WTC11 (cell line): ENCODE measurements at regions not wholly inside any gene's neighbourhood (a gene's known extent, or its start where the extent isn't known, plus 50 kb on each side); places are given as distances from the start of the nearest gene placed in this dataset.

Experiments used
- CBFB ChIP-seq: sonication (generic); formaldehyde crosslinking; IDR thresholded peaks from 2 replicates; pipeline ENCODE4 v1.8.1; 2022; ENCODE audit warnings: mild to moderate bottlenecking, low read depth, missing genetic modification reagents
- CREB1 ChIP-seq: sonication (generic); formaldehyde crosslinking; IDR thresholded peaks from 2 replicates; pipeline ENCODE4 v1.8.0; 2023; ENCODE audit warnings: mild to moderate bottlenecking, missing genetic modification reagents
- ELF4 ChIP-seq: sonication (generic); formaldehyde crosslinking; IDR thresholded peaks from 2 replicates; pipeline ENCODE4 v1.8.1; 2022; ENCODE audit warnings: low read depth, mild to moderate bottlenecking, moderate library complexity, missing genetic modification reagents
- ETV6 ChIP-seq: sonication (generic); formaldehyde crosslinking; IDR thresholded peaks from 2 replicates; pipeline ENCODE4 v1.8.1; 2022; ENCODE audit warnings: mild to moderate bottlenecking, missing genetic modification reagents
- FOXJ3 ChIP-seq: sonication (generic); formaldehyde crosslinking; IDR thresholded peaks from 2 replicates; pipeline ENCODE4 v1.9.0; 2021; ENCODE audit warnings: missing genetic modification reagents, mild to moderate bottlenecking, borderline replicate concordance
- NR2C2 ChIP-seq: sonication (generic); formaldehyde crosslinking; IDR thresholded peaks from 2 replicates; pipeline ENCODE4 v1.8.0; 2022; ENCODE audit warnings: mild to moderate bottlenecking, missing genetic modification reagents
- RELA ChIP-seq: sonication (generic); formaldehyde crosslinking; IDR thresholded peaks from 2 replicates; pipeline ENCODE4 v1.8.1; 2022; ENCODE audit warnings: missing genetic modification reagents, mild to moderate bottlenecking, borderline replicate concordance
- ZBTB21 ChIP-seq: sonication (generic); formaldehyde crosslinking; IDR thresholded peaks from 2 replicates; pipeline ENCODE4 v1.8.1; 2023; ENCODE audit warnings: mild to moderate bottlenecking, missing genetic modification reagents, borderline replicate concordance
- ZNF138 ChIP-seq: sonication (generic); formaldehyde crosslinking; conservative IDR thresholded peaks from 2 replicates; pipeline ENCODE4 v1.8.1; 2022; ENCODE audit warnings: mild to moderate bottlenecking, moderate library complexity, missing genetic modification reagents
- ZNF423 ChIP-seq: fragments of 250-450 bp; sonication (Bioruptor Pico); IDR thresholded peaks from 2 replicates; pipeline ENCODE4 v2.1.2; 2022; ENCODE audit warnings: mild to moderate bottlenecking, moderate library complexity
- TF ChIP-seq, protein P1 (sequence below): sonication (generic); formaldehyde crosslinking; IDR thresholded peaks from 2 replicates; pipeline ENCODE4 v1.8.0; 2022; ENCODE audit warnings: mild to moderate bottlenecking, missing genetic modification reagents
- TF ChIP-seq, protein P2 (sequence below): fragments of 200-600 bp; IDR thresholded peaks from 2 replicates; pipeline ENCODE4 v1.8.0; 2022; ENCODE audit warnings: antibody characterized with exemption
- TF ChIP-seq, protein P3 (sequence below): sonication (generic); formaldehyde crosslinking; conservative IDR thresholded peaks from 2 replicates; pipeline ENCODE4 v1.8.1; 2022; ENCODE audit warnings: mild to moderate bottlenecking, missing genetic modification reagents
- TF ChIP-seq, protein P4 (sequence below): fragments of 250-450 bp; sonication (Bioruptor Pico); IDR thresholded peaks from 2 replicates; pipeline ENCODE4 v1.8.0; 2021; ENCODE audit warnings: mild to moderate bottlenecking

DNA sequence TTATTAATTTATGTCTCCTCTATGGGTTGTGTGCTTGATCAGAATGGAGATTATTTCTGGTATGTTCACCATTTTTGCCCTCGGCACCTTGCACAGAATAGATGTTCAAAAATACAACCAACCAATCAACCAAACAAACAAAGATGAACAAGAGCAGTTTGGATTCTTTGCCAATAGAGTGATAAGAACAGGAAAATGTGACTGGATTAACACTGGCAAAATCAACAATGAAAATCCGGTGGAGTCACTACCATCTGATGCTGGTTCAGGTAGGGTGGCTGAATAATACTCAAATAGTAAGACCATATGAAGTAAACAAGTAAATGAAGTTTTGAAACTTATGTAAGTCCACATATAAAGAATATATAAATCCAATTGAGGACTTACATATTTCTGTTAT lies 685.0 kb upstream of the EPHA5 start:
- TF ChIP-seq ELF4 (CRISPR knock-in tag): no peak
- TF ChIP-seq, protein P1, sequence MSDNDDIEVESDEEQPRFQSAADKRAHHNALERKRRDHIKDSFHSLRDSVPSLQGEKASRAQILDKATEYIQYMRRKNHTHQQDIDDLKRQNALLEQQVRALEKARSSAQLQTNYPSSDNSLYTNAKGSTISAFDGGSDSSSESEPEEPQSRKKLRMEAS (CRISPR knock-in tag): no peak
- TF ChIP-seq, protein P2, sequence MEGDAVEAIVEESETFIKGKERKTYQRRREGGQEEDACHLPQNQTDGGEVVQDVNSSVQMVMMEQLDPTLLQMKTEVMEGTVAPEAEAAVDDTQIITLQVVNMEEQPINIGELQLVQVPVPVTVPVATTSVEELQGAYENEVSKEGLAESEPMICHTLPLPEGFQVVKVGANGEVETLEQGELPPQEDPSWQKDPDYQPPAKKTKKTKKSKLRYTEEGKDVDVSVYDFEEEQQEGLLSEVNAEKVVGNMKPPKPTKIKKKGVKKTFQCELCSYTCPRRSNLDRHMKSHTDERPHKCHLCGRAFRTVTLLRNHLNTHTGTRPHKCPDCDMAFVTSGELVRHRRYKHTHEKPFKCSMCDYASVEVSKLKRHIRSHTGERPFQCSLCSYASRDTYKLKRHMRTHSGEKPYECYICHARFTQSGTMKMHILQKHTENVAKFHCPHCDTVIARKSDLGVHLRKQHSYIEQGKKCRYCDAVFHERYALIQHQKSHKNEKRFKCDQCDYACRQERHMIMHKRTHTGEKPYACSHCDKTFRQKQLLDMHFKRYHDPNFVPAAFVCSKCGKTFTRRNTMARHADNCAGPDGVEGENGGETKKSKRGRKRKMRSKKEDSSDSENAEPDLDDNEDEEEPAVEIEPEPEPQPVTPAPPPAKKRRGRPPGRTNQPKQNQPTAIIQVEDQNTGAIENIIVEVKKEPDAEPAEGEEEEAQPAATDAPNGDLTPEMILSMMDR: no peak
- no peak for TF ChIP-seq ZBTB21 (CRISPR knock-in tag)
- no peak for TF ChIP-seq NR2C2 (CRISPR knock-in tag)
- TF ChIP-seq FOXJ3 (CRISPR knock-in tag): no peak
- TF ChIP-seq ZNF423 (CRISPR knock-in tag): no peak
- TF ChIP-seq, protein P3, sequence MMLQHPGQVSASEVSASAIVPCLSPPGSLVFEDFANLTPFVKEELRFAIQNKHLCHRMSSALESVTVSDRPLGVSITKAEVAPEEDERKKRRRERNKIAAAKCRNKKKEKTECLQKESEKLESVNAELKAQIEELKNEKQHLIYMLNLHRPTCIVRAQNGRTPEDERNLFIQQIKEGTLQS (CRISPR knock-in tag): no peak
- no peak for TF ChIP-seq RELA (CRISPR knock-in tag)
- TF ChIP-seq ETV6 (CRISPR knock-in tag): no peak
- no peak for TF ChIP-seq CREB1 (CRISPR knock-in tag)
- no peak for TF ChIP-seq CBFB
- no peak for TF ChIP-seq ZNF138
- TF ChIP-seq, protein P4, sequence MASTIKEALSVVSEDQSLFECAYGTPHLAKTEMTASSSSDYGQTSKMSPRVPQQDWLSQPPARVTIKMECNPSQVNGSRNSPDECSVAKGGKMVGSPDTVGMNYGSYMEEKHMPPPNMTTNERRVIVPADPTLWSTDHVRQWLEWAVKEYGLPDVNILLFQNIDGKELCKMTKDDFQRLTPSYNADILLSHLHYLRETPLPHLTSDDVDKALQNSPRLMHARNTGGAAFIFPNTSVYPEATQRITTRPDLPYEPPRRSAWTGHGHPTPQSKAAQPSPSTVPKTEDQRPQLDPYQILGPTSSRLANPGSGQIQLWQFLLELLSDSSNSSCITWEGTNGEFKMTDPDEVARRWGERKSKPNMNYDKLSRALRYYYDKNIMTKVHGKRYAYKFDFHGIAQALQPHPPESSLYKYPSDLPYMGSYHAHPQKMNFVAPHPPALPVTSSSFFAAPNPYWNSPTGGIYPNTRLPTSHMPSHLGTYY (CRISPR knock-in tag): no peak
